DMS 273 (cell line): ENCODE measurements at regions not wholly inside any gene's neighbourhood (a gene's known extent, or its start where the extent isn't known, plus 50 kb on each side); places are given as distances from the start of the nearest gene placed in this dataset.

ENCODE experiments used
- DNase-seq: peaks from one replicate; lab custom pipeline; 2025; ENCODE audit not compliant: unreplicated experiment; lab: John Stamatoyannopoulos, UW

- DNase-seq, result no peak
Measured at GRCh38 chr2:212628586-212628985, 90.0 kb upstream of the ERBB4 start.

GRCh38 chr2:212626371-212626918 lies 87.8 kb upstream of the ERBB4 start:
- no peak for DNase-seq

DNA sequence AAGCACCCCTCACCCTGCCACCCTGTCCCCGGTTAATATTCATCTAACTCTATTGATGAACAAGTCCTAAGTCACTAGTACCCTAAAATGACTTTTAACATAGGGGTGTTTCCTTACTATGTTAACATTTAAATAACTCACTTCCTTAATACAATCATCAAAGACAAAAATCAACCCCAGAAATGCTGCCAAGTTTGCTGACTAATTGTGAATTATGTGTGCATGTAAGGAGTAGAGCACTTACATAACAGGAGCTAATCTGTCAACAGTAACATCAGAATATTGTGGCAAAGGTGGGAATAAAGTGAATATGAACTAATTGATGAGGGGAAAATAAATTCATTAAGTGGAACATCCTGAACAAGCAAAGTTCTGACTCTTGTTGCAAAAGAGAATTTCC lies 81.4 kb upstream of the ERBB4 start:
- no peak for DNase-seq

DNA sequence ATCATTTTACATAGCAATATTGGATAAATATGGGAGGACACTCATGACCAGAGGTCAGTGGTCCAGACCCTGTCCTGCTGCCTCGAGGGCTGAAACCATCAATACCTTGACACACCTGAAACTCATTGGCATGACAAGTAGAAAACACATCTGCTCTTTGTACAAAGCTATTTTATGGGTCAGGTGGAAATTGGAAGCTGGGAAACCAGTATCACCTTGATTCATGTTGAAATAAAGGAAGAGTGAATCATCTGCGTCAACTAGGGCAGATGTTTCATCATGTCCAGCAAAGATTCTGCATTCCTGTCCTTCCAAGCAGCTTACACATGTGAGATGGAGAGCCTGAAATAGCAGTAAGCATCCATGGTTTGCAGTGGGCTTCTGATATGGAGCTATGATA lies 80.0 kb upstream of the ERBB4 start:
- DNase-seq, result no peak

- peak; percentile 19 for DNase-seq
Measured at GRCh38 chr2:212610872-212611425, 72.3 kb upstream of the ERBB4 start.

- peak; percentile 17 for DNase-seq
Measured at GRCh38 chr2:212609479-212609878, 70.9 kb upstream of the ERBB4 start.

- DNase-seq, result no peak
Measured at GRCh38 chr2:212607080-212607479, 68.5 kb upstream of the ERBB4 start.

GRCh38 chr2:212606232-212606631 lies 67.6 kb upstream of the ERBB4 start:
- no peak for DNase-seq

- DNase-seq, result no peak
Measured at GRCh38 chr2:212596688-212597087, 58.1 kb upstream of the ERBB4 start.

GRCh38 chr2:212596276-212596675 lies 57.7 kb upstream of the ERBB4 start:
- DNase-seq, result no peak

DNA sequence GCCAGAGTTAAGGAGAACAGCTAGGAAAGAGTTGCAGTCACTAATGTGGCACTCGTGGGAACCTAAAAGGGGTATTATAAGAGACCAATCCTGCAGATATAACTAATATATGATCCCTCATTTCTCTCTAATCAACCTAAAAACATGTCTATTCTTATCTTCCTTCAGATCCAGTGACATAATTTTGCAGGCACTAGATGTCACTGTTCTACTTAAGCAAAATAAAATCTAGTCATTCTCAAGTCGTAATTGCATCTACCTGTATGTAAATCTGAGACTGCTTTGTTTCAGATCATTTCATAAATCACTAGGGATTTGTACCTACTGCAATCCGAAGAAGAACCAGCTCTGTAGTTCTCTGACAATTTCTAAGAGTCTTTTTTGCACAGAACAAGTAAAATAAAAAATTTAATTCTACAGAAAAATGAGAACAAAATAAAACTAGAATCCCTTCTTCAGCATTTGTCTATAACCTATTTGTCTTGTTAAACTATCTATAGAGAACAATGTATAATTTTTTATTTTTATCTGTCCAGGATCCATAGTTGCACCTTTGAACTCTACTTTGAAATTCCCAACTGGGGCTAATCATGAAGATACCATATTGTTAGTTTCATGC lies 56.5 kb upstream of the ERBB4 start:
- peak; percentile 36 for DNase-seq

GRCh38 chr2:212592695-212593094 lies 54.1 kb upstream of the ERBB4 start:
- DNase-seq, result no peak
